ENCODE measurements at regions not wholly inside any gene's neighbourhood (a gene's known extent, or its start where the extent isn't known, plus 50 kb on each side); places are given as distances from the start of the nearest gene placed in this dataset.

DNA sequence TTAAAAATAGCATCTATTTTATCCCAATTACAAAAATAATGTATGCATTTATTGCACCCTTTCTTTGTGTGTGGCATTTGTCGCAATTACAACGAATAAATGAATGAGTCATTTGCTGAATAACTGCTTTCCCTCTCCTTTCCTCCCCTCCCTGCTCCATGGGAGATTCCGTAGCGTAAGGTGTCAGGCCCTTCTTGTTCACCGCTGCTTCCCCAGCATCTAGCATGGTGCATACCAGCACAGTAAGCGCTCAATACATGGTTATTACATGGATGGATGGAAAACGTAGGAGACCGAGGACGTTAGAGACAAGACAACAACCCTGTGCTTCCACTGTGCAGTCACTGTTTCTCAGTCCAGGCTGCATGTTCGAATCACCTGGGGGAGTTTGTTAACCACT, 336.0 kb upstream of the EEF2KMT start:
- intact Hi-C loops (cut with micrococcal nuclease; ENCODE audit: unreplicated experiment): no loop called here

GRCh38 chr16:5432166-5432565, 334.6 kb upstream of the EEF2KMT start:
- Mint-ChIP-seq H3K36me3 (ENCODE audit: insufficient read depth, unreplicated experiment) (no peaks in the 10 kb centered on the region), H3K27ac (ENCODE audit: unreplicated experiment) (no peak overlapping the region), H3K9me3 (ENCODE audit: low read depth, unreplicated experiment) (no peaks in the 10 kb centered on the region), H3K4me3 (ENCODE audit: low read depth, unreplicated experiment) (no peak overlapping the region), H3K27me3 (ENCODE audit: unreplicated experiment) (peaks cover 70% of the 10 kb centered on the region), H3K4me1 (ENCODE audit: low read depth, unreplicated experiment) (no peaks in the 10 kb centered on the region)
- CTCF ChIA-PET: interaction anchor here (1.1 kb wide), 1 partner anchor 184 kb away, joined by 3 read pairs; no protein-coding TSS in a partner anchor
- no peak for DNase-seq
- TF ChIP-seq, protein P1, sequence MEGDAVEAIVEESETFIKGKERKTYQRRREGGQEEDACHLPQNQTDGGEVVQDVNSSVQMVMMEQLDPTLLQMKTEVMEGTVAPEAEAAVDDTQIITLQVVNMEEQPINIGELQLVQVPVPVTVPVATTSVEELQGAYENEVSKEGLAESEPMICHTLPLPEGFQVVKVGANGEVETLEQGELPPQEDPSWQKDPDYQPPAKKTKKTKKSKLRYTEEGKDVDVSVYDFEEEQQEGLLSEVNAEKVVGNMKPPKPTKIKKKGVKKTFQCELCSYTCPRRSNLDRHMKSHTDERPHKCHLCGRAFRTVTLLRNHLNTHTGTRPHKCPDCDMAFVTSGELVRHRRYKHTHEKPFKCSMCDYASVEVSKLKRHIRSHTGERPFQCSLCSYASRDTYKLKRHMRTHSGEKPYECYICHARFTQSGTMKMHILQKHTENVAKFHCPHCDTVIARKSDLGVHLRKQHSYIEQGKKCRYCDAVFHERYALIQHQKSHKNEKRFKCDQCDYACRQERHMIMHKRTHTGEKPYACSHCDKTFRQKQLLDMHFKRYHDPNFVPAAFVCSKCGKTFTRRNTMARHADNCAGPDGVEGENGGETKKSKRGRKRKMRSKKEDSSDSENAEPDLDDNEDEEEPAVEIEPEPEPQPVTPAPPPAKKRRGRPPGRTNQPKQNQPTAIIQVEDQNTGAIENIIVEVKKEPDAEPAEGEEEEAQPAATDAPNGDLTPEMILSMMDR (IDR thresholded peaks at IDR 0.05; ENCODE audit: unreplicated experiment): no peak
- no TSS peak for BruUV-seq (replicated peaks)
- intact Hi-C loops (cut with micrococcal nuclease; ENCODE audit: unreplicated experiment): no loop called here

More for the DNA sequence above, 336.0 kb upstream of the EEF2KMT start:
- TF ChIP-seq, protein P1 (IDR thresholded peaks at IDR 0.05; ENCODE audit: unreplicated experiment): no peak
- no TSS peak for BruUV-seq (replicated peaks)
- Mint-ChIP-seq H3K27ac (ENCODE audit: unreplicated experiment) (no peak overlapping the region), H3K27me3 (ENCODE audit: unreplicated experiment) (peaks cover 59% of the 10 kb centered on the region), H3K9me3 (ENCODE audit: low read depth, unreplicated experiment) (no peaks in the 10 kb centered on the region), H3K4me3 (ENCODE audit: low read depth, unreplicated experiment) (no peak overlapping the region), H3K4me1 (ENCODE audit: low read depth, unreplicated experiment) (no peaks in the 10 kb centered on the region), H3K36me3 (ENCODE audit: insufficient read depth, unreplicated experiment) (no peaks in the 10 kb centered on the region)
- CTCF ChIA-PET: no interaction called here
- DNase-seq: no peak

DNA sequence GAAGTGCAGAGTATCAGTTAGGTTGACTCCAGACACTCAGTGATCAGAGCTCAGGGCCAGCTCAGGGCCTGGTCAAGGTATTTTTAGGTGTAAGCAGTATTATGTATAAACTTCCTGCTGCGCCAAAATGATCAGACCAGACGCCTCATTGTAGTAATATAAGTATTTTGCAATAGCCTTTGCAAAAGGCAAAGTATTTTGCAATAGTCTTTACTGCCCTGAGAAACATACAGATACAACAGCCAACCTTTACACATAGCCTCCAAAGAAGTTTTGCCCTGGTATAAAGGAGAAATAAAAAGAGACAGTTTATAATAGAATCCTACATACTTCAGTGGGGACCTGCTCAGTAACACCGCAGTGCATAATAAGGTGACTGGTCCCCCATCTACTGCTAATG, 333.0 kb upstream of the EEF2KMT start:
- Mint-ChIP-seq H3K4me1 (ENCODE audit: low read depth, unreplicated experiment) (no peaks in the 10 kb centered on the region), H3K27ac (ENCODE audit: unreplicated experiment) (no peak overlapping the region), H3K4me3 (ENCODE audit: low read depth, unreplicated experiment) (no peak overlapping the region), H3K27me3 (ENCODE audit: unreplicated experiment) (peaks cover 83% of the 10 kb centered on the region), H3K36me3 (ENCODE audit: insufficient read depth, unreplicated experiment) (no peaks in the 10 kb centered on the region), H3K9me3 (ENCODE audit: low read depth, unreplicated experiment) (no peaks in the 10 kb centered on the region)
- no peak for DNase-seq
- TF ChIP-seq, protein P1 (IDR thresholded peaks at IDR 0.05; ENCODE audit: unreplicated experiment): no peak
- intact Hi-C loops (cut with micrococcal nuclease; ENCODE audit: unreplicated experiment): no loop called here
- CTCF ChIA-PET: no interaction called here
- BruUV-seq (replicated peaks): no TSS peak

DNA sequence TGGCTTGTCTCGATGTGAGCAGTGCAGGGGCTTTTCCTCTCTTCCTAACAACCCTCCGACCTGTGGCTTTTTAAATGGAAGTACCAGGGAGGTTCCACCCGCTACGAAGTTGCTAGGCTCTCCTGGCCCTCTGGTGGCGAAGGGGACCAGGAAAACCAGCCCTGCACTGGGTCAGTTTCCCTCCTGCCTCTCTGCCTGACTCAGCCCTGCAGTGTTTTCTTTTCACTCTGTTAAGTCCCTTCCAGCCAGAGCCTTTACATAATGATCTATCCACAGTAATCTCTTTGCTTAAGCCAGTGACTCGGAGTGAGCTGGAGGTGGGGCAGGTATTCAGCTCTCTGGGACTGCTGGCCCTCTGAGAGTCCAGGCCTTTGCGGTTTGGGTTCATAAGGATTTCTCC, 331.3 kb upstream of the EEF2KMT start:
- Mint-ChIP-seq H3K36me3 (ENCODE audit: insufficient read depth, unreplicated experiment) (no peaks in the 10 kb centered on the region), H3K4me3 (ENCODE audit: low read depth, unreplicated experiment) (no peak overlapping the region), H3K4me1 (ENCODE audit: low read depth, unreplicated experiment) (no peaks in the 10 kb centered on the region), H3K9me3 (ENCODE audit: low read depth, unreplicated experiment) (no peaks in the 10 kb centered on the region), H3K27ac (ENCODE audit: unreplicated experiment) (no peak overlapping the region), H3K27me3 (ENCODE audit: unreplicated experiment) (peaks cover 87% of the 10 kb centered on the region)
- peak; percentile 15 for DNase-seq
- BruUV-seq (replicated peaks): no TSS peak
- CTCF ChIA-PET: no interaction called here
- intact Hi-C loops (cut with micrococcal nuclease; ENCODE audit: unreplicated experiment): no loop called here
- TF ChIP-seq, protein P1 (IDR thresholded peaks at IDR 0.05; ENCODE audit: unreplicated experiment): no peak

All from Calu3 (cell line).